Loucy (cell line): ENCODE measurements at regions not wholly inside any gene's neighbourhood (a gene's known extent, or its start where the extent isn't known, plus 50 kb on each side); places are given as distances from the start of the nearest gene placed in this dataset.

ENCODE experiments used
- CTCF ChIP-seq: fragments of 200-600 bp; sonication (generic); conservative IDR thresholded peaks from 2 replicates; pipeline ENCODE4 v1.5.1; 2014; ENCODE audit warnings: mild to moderate bottlenecking, antibody characterized with exemption, low read length
- EZH2phosphoT487 ChIP-seq: fragments of 200-600 bp; IDR thresholded peaks from 2 replicates; pipeline ENCODE4 v1.6.1; 2018; ENCODE audit warnings: antibody characterized with exemption, mild to moderate bottlenecking, moderate library complexity, borderline replicate concordance

- TF ChIP-seq CTCF, result no peak
- no peak for TF ChIP-seq EZH2phosphoT487
Observed at GRCh38 chr4:81555489-81555888, 83.8 kb upstream of the RASGEF1B start.
